Hematopoietic multipotent progenitor cell treated with erythropoietin and hydrocortisone succinate and interleukin-3 and kit ligand, for 17 days (in vitro differentiated cells): ENCODE measurements at regions not wholly inside any gene's neighbourhood (a gene's known extent, or its start where the extent isn't known, plus 50 kb on each side); places are given as distances from the start of the nearest gene placed in this dataset.
"Not testable (repeated sequence)": the region's sequence is repeated elsewhere in the genome, so short reads cannot be mapped to it uniquely, and the experiment has no call there.

Source experiments
- DNase-seq: peaks from one replicate; pipeline ENCODE4 v3.0.0-alpha.2; 2015; ENCODE audit warnings: low spot score

GRCh38 chr2:64880193-64880951 is 108.8 kb upstream of the SLC1A4 start:
- DNase-seq: no peak

DNA sequence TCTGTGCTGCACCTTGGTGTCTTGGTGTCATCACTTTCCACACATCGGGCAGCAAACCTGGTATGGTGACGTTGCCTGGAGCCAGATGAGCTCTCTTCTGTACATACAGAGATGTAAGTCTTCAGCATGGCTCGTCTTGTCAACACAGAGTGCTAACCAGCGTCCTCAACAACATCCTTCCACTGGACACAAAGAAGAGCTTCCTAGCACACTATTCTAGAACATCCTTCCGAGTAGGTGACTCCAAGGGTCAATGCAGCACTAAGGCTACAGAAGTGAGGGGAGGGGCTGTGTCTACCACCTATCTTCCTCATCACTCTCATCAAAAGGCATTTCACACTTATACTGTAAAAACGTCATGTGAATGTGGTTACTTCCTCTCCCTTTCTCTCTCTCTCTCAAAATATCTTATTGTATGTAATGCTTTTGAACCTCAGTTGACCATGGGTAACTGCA is 108.1 kb upstream of the SLC1A4 start:
- DNase-seq: no peak

DNA sequence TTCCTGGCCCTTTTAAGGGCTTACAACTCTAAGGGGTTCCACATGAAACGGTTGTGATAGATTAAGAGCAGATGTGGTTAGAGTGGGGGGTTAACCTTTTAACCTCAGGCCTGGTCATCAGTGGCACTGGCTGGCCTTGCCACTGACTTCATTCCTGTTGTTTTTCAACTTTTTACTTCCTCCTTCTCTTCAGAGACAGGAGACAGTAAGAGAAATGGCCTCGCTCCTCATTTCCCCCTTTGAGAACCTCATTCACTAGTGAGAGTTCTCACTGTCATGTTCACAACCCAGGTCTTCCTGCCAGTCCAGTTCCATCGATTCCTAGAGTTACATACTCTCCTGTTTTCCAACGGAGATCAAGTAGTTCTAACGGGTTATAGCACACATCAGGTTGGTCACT is 101.6 kb upstream of the SLC1A4 start:
- DNase-seq: no peak

DNA sequence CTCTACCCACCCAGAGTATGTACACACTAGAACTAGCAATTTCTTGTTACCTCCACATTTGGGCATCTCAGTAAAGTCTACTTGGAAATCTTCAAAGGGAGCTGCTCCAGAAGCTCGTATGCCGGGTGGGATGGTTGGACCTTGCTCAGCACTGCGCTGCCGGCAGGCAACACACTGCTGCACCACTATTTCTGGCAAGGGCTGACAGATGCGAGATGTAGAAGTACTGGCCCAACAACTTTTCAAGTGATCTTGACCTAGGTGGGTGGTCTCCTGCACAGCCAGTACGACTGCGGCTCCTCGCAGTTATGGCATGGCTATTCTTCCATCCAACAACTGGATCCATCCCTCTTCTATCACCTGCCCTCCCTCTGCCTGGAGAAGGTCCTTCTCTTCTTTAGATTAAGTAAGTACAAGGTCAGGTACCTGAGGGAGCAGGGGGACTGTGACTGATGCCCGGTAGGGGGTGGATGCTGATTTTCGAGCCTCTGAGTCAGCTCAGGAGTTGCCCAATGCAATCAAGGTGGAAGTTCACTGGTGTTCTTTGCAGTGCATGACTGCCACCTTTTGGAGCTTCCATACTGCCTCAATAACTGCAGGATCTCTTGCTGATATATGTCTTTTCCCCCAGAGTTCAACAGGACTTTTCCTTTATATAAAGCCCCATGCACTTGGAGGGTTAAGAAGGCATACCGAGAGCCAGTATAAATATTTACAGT is 100.4 kb upstream of the SLC1A4 start:
- no peak for DNase-seq

- no peak for DNase-seq
Observed at GRCh38 chr2:64889803-64890202, 99.4 kb upstream of the SLC1A4 start.

DNA sequence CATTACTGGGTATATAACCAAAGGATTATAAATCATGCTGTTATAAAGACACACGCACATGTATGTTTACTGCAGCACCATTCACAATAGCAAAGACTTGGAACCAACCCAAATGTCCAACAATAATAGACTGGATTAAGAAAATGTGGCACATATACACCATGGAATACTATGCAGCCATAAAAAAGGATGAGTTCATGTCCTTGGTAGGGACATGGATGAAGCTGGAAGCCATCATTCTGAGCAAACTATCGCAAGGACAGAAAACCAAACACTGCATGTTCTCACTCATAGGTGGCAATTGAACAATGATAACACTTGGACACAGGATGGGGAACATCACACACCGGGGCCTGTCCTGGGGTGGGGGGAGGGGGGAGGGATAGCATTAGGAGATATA is 92.6 kb upstream of the SLC1A4 start:
- DNase-seq: not testable (repeated sequence)

GRCh38 chr2:64899081-64899865 is 89.9 kb upstream of the SLC1A4 start:
- DNase-seq: no peak

DNA sequence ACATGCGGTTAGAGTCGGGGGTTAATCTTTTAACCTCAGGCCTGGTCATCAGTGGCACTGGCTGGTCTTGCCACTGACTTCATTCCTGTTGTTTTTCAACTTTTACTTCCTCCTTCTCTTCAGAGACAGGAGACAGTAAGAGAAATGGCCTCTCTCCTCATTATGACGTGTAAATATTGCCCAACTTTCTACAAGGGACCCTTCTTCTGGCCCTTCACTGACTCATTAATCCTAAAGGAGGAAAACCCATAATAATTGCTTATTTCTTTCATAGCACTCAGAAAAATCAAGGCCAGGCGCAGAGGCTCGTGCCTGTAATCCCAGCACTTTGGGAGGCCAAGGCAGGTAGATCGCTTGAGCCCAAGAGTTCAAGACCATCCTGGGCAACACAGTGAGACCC is 89.3 kb upstream of the SLC1A4 start:
- not testable (repeated sequence) for DNase-seq

DNA sequence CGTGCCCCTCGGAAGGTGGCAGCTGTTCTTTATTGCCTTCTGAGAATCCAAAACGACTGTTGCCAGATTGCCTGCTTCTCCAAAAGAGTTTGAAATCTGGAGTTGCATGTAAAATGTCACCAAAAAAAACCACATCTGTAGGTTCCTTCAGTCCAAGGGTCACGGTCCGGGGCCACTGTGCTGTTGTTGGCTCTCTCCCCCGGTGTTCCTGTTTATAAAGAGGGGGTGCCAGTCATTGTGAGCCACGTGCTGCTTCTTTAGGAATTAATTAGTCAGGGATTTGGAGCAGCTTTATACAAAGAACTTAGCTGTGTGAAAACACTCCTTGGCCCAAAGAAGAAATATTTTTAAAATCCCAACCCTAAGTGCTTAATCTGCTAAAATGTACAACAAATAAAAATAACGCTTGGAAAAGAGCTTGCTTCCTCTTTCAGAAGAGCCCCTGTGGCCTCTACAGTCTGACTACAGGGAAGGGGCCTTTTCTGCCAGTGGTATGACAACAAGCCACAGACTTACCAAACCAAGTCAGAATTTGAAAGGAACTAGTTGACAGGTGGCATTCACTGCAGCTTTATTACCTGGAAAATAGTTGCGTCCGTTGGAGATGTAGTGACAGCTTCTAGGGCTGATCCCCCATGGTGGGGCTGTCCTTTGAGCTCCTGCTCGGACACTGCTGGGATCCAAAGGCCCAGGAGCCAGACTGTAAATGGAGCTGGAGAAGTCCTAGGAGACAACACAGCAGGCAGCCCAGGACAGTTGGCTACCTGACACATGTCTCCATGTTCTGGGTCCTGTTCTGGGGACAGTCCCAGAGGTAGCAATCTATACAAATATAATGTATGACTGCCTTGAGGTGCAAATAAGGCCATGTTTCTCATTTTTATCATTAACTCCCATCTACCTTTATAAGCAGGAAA is 84.5 kb upstream of the SLC1A4 start:
- DNase-seq: no peak

- DNase-seq: no peak
Observed at GRCh38 chr2:64905338-64906024, 83.7 kb upstream of the SLC1A4 start.

GRCh38 chr2:64906853-64907536 is 82.2 kb upstream of the SLC1A4 start:
- DNase-seq: no peak

GRCh38 chr2:64908406-64908805 is 80.8 kb upstream of the SLC1A4 start:
- no peak for DNase-seq

- DNase-seq: no peak
Observed at GRCh38 chr2:64910523-64910922, 78.7 kb upstream of the SLC1A4 start.

GRCh38 chr2:64910972-64911433 is 78.2 kb upstream of the SLC1A4 start:
- no peak for DNase-seq

GRCh38 chr2:64913357-64913869 is 75.8 kb upstream of the SLC1A4 start:
- no peak for DNase-seq

DNA sequence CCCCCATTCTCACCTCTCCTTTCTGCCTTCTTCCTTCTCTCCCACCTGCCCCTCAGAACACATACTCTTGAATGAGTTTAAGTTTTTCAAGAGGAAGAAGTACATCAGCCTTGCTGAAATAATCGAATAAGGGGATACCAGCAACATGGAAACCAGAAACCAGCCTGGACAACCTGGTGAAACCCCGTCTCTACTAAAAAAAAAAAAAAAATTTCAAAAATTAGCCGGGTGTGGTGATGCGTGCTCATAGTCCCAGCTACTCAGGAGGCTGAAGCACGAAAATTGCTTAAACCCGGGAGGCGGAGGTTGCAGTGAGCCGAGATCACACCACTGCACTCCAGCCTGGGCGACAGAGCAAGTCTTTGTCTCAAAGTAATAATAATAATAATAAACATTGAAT is 75.0 kb upstream of the SLC1A4 start:
- DNase-seq: no peak

GRCh38 chr2:64914735-64915509 is 74.3 kb upstream of the SLC1A4 start:
- DNase-seq: no peak

- DNase-seq: no peak
Observed at GRCh38 chr2:64915510-64915900, 73.7 kb upstream of the SLC1A4 start.

DNA sequence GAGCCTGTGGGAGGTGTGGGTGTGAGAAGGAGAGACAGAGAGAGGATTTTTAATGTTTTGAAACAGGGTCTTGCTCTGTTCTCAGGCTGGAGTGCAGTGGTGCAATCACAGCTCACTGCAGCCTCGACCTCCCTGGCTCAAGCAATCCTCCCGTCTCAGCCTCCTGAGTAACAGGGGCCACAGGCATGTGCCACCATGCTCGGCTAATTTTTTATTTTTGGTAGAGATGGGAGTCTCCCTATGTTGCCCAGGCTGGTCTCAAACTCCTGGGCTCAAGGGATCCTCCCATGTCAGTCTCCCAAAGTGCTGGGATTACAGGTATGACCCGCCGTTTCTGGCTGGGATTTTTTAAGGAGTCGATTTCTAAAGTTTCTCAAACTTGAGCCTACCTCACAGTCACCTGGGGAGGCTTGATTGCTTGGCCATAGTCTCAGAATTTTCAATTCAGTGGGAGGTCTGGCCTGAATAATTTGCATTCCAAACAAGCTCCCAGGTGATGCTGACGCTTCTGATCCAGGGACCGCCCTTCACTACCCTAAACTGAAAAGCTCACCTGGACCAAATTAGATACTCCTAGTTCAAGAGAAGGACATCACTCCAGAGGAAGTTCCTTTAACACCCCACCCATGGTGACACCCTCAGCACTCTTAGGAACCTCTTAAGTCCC is 70.8 kb upstream of the SLC1A4 start:
- no peak for DNase-seq
